H1 (cell line): ENCODE measurements at regions not wholly inside any gene's neighbourhood (a gene's known extent, or its start where the extent isn't known, plus 50 kb on each side); places are given as distances from the start of the nearest gene placed in this dataset.

ENCODE experiments used
- CTCF ChIP-seq, 3 experiments: IDR thresholded peaks; 1 replicate in 2 of 3; 2 replicates in 1 of 3; pipeline versions ENCODE4 v1.5.1 to v1.6.1; 2011; ENCODE audit warnings: low read length in 3 of 3, mild to moderate bottlenecking in 3 of 3, inconsistent platforms in 2 of 3, low read depth in 1 of 3, moderate library complexity in 1 of 3; ENCODE audit not compliant: insufficient read depth in 1 of 3; ENCODE audit errors: control extremely low read depth in 1 of 3
- RFX5 ChIP-seq: IDR thresholded peaks from 2 replicates; pipeline ENCODE4 v1.6.1; 2011; ENCODE audit warnings: low read depth, low read length, improper control_type of control experiment, borderline replicate concordance
- TEAD4 ChIP-seq: IDR thresholded peaks from 2 replicates; pipeline ENCODE4 v1.6.1; 2012; ENCODE audit warnings: low read depth, low read length, inconsistent platforms, mixed read lengths

- TF ChIP-seq TEAD4 (no peak), RFX5 (no peak), CTCF (IDR thresholded peaks at IDR 0.05; ENCODE audit: control extremely low read depth in 1 of 3, insufficient read depth in 1 of 3, low read depth in 1 of 3, low read length in 3 of 3) (no peak)
Measured at GRCh38 chr12:34253674-34254073, 231.4 kb downstream of the ALG10 start.
